ENCODE measurements at regions not wholly inside any gene's neighbourhood (a gene's known extent, or its start where the extent isn't known, plus 50 kb on each side); places are given as distances from the start of the nearest gene placed in this dataset.

GRCh38 chr3:72044231-72044855, 259.4 kb upstream of the PROK2 start:
- no peak overlapping the region for H3K4me3 ChIP-seq (ENCODE audit: low read depth, low read length)
- TF ChIP-seq CTCF (IDR thresholded peaks at IDR 0.05; ENCODE audit: borderline replicate concordance, insufficient read depth, low read depth, low read length) = no peak

GRCh38 chr3:72043204-72044133, 258.5 kb upstream of the PROK2 start:
- no peak for TF ChIP-seq CTCF (IDR thresholded peaks at IDR 0.05; ENCODE audit: borderline replicate concordance, insufficient read depth, low read depth, low read length)
- no peak overlapping the region for H3K4me3 ChIP-seq (ENCODE audit: low read depth, low read length)

GRCh38 chr3:72042397-72043203, 257.7 kb upstream of the PROK2 start:
- H3K4me3 ChIP-seq (ENCODE audit: low read depth, low read length) = no peak overlapping the region
- no peak for TF ChIP-seq CTCF (IDR thresholded peaks at IDR 0.05; ENCODE audit: borderline replicate concordance, insufficient read depth, low read depth, low read length)

GRCh38 chr3:72041511-72041910, 256.6 kb upstream of the PROK2 start:
- TF ChIP-seq CTCF (IDR thresholded peaks at IDR 0.05; ENCODE audit: borderline replicate concordance, insufficient read depth, low read depth, low read length) = no peak
- no peak overlapping the region for H3K4me3 ChIP-seq (ENCODE audit: low read depth, low read length)

- TF ChIP-seq CTCF (IDR thresholded peaks at IDR 0.05; ENCODE audit: borderline replicate concordance, insufficient read depth, low read depth, low read length) = no peak
- H3K4me3 ChIP-seq (ENCODE audit: low read depth, low read length) = no peak overlapping the region
Measured at GRCh38 chr3:72041076-72041475, 256.1 kb upstream of the PROK2 start.

- H3K4me3 ChIP-seq (ENCODE audit: low read depth, low read length) = no peak overlapping the region
- no peak for TF ChIP-seq CTCF (IDR thresholded peaks at IDR 0.05; ENCODE audit: borderline replicate concordance, insufficient read depth, low read depth, low read length)
Measured at GRCh38 chr3:72039677-72040076, 254.7 kb upstream of the PROK2 start.

Data from GM12875 (cell line).